PFSK-1 (cell line): ENCODE measurements at regions not wholly inside any gene's neighbourhood (a gene's known extent, or its start where the extent isn't known, plus 50 kb on each side); places are given as distances from the start of the nearest gene placed in this dataset.

Source experiments
- FOXP2 ChIP-seq: optimal IDR thresholded peaks from 2 replicates; pipeline ENCODE3; 2011; ENCODE audit warnings: borderline replicate concordance, control low read depth, inconsistent platforms; ENCODE audit not compliant: insufficient read depth; ENCODE audit errors: extremely low read length, extremely low read depth
- POLR2AphosphoS5 ChIP-seq: IDR thresholded peaks from 2 replicates; pipeline ENCODE4 v1.6.1; 2012; ENCODE audit warnings: low read depth, mild to moderate bottlenecking, control low read depth, low read length, moderate library complexity
- SIN3A ChIP-seq: IDR thresholded peaks from 2 replicates; pipeline ENCODE4 v1.6.1; 2012; ENCODE audit warnings: mild to moderate bottlenecking, low read length, moderate library complexity, borderline replicate concordance; ENCODE audit not compliant: insufficient read depth
- TAF1 ChIP-seq: IDR thresholded peaks from 2 replicates; pipeline ENCODE4 v1.6.1; 2012; ENCODE audit warnings: low read length, control low read depth, borderline replicate concordance; ENCODE audit not compliant: insufficient read depth
- TF ChIP-seq, protein P1 (sequence below), 2 experiments: IDR thresholded peaks; 2 replicates each; pipeline versions ENCODE4 v1.6.1 to v1.8.0; 2011 to 2012; ENCODE audit warnings: low read depth in 2 of 2, low read length in 2 of 2, control low read depth in 1 of 2, inconsistent platforms in 1 of 2, mild to moderate bottlenecking in 1 of 2, moderate library complexity in 1 of 2; ENCODE audit not compliant: insufficient read depth in 1 of 2

GRCh38 chrX:16394290-16394689, 227.0 kb downstream of the MAGEB17 start:
- no peak for TF ChIP-seq POLR2AphosphoS5
- TF ChIP-seq FOXP2: no peak
- TF ChIP-seq TAF1: no peak
- TF ChIP-seq SIN3A: no peak
- TF ChIP-seq, protein P1, sequence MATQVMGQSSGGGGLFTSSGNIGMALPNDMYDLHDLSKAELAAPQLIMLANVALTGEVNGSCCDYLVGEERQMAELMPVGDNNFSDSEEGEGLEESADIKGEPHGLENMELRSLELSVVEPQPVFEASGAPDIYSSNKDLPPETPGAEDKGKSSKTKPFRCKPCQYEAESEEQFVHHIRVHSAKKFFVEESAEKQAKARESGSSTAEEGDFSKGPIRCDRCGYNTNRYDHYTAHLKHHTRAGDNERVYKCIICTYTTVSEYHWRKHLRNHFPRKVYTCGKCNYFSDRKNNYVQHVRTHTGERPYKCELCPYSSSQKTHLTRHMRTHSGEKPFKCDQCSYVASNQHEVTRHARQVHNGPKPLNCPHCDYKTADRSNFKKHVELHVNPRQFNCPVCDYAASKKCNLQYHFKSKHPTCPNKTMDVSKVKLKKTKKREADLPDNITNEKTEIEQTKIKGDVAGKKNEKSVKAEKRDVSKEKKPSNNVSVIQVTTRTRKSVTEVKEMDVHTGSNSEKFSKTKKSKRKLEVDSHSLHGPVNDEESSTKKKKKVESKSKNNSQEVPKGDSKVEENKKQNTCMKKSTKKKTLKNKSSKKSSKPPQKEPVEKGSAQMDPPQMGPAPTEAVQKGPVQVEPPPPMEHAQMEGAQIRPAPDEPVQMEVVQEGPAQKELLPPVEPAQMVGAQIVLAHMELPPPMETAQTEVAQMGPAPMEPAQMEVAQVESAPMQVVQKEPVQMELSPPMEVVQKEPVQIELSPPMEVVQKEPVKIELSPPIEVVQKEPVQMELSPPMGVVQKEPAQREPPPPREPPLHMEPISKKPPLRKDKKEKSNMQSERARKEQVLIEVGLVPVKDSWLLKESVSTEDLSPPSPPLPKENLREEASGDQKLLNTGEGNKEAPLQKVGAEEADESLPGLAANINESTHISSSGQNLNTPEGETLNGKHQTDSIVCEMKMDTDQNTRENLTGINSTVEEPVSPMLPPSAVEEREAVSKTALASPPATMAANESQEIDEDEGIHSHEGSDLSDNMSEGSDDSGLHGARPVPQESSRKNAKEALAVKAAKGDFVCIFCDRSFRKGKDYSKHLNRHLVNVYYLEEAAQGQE (IDR thresholded peaks at IDR 0.05; ENCODE audit: insufficient read depth in 1 of 2, low read depth in 2 of 2, low read length in 2 of 2): no peak

GRCh38 chrX:16403808-16404207, 236.5 kb downstream of the MAGEB17 start:
- no peak for TF ChIP-seq TAF1
- TF ChIP-seq, protein P1 (IDR thresholded peaks at IDR 0.05; ENCODE audit: insufficient read depth in 1 of 2, low read depth in 2 of 2, low read length in 2 of 2): no peak
- no peak for TF ChIP-seq FOXP2
- no peak for TF ChIP-seq POLR2AphosphoS5
- no peak for TF ChIP-seq SIN3A

DNA sequence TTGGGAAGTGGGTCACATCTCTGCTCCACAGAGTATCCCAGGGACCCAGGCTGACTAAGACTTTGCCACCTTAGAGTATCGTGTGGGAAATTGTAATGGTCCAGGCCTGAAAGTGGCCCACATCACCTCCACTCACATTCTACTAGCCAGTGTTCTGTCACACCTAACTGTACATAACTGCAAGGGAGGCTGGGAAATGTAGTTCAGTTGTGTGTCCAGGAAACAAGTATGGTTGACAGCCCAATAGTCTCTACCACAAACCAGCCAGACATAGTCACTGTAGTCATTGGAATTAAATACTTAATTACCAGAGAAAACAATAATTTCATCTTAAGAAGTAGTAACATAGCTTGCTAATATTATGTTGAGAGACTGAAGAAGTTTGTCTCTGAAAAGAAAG, 233.4 kb upstream of the S100G start:
- no peak for TF ChIP-seq FOXP2
- TF ChIP-seq, protein P1 (IDR thresholded peaks at IDR 0.05; ENCODE audit: insufficient read depth in 1 of 2, low read depth in 2 of 2, low read length in 2 of 2): no peak
- TF ChIP-seq POLR2AphosphoS5: no peak
- TF ChIP-seq SIN3A: no peak
- TF ChIP-seq TAF1: no peak

DNA sequence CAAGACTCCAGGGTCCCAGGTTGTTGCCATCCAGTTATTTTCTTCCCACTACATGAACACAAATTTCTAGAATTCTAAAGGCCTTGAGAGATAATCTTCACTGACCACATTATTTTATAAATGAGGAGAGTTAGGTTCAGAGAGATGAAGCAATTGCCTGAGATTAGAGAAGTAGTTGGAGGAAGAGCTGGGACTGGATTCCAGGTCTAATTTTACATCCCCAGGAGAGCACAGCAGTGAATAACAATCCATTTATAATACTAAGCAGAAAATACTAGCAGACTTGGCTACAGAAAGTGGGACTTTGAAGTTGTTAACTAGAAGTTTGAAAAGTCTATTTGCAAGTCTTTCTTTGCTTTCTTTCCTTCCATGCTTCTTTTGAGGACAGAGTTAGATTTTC, 231.3 kb upstream of the S100G start:
- TF ChIP-seq TAF1 (no peak), POLR2AphosphoS5 (no peak), SIN3A (no peak)
- TF ChIP-seq, protein P1 (IDR thresholded peaks at IDR 0.05; ENCODE audit: insufficient read depth in 1 of 2, low read depth in 2 of 2, low read length in 2 of 2): no peak

GRCh38 chrX:16427668-16428067, 222.3 kb upstream of the S100G start:
- TF ChIP-seq FOXP2 (no peak), TAF1 (no peak)
- TF ChIP-seq, protein P1 (IDR thresholded peaks at IDR 0.05; ENCODE audit: insufficient read depth in 1 of 2, low read depth in 2 of 2, low read length in 2 of 2): no peak
